ENCODE measurements at regions not wholly inside any gene's neighbourhood (a gene's known extent, or its start where the extent isn't known, plus 50 kb on each side); places are given as distances from the start of the nearest gene placed in this dataset.

DNA sequence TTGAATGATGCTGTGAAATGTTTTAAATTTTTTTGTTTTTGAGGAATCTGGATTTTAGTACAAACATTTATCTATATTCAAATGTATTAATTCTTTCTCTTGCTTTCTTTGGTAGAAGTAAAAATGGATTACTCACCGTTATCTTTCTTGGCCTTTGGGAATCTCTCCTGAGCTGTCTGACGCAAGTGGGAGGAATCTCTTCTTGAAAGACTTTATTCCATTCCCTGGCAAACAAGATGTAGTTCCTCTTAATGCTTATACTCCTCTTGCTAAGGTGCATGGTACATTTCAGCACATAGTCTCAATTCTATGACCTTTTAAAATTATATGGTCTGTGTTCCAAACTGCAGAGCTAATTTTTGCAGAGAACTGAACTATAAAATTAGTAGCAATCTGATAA is 246.2 kb upstream of the SLC10A2 start:
- H3K27ac ChIP-seq (ENCODE audit: low read depth, low read length): no peak overlapping the region
- TF ChIP-seq, protein P1, sequence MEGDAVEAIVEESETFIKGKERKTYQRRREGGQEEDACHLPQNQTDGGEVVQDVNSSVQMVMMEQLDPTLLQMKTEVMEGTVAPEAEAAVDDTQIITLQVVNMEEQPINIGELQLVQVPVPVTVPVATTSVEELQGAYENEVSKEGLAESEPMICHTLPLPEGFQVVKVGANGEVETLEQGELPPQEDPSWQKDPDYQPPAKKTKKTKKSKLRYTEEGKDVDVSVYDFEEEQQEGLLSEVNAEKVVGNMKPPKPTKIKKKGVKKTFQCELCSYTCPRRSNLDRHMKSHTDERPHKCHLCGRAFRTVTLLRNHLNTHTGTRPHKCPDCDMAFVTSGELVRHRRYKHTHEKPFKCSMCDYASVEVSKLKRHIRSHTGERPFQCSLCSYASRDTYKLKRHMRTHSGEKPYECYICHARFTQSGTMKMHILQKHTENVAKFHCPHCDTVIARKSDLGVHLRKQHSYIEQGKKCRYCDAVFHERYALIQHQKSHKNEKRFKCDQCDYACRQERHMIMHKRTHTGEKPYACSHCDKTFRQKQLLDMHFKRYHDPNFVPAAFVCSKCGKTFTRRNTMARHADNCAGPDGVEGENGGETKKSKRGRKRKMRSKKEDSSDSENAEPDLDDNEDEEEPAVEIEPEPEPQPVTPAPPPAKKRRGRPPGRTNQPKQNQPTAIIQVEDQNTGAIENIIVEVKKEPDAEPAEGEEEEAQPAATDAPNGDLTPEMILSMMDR (IDR thresholded peaks at IDR 0.05; ENCODE audit: extremely low read depth, low read depth, low read length): no peak

GRCh38 chr13:103308667-103309066 is 242.4 kb upstream of the SLC10A2 start:
- H2AFZ ChIP-seq (ENCODE audit: low read length): no peak overlapping the region
- no peaks in the 10 kb centered on the region for H3K27me3 ChIP-seq (ENCODE audit: insufficient read depth, low read length)
- no peaks in the 10 kb centered on the region for H4K20me1 ChIP-seq (ENCODE audit: insufficient read depth, low read length)
- H3K4me1 ChIP-seq (ENCODE audit: insufficient read depth, low read length): no peaks in the 10 kb centered on the region
- no peaks in the 10 kb centered on the region for H3K79me2 ChIP-seq (ENCODE audit: insufficient read depth, low read length)
- H3K36me3 ChIP-seq (ENCODE audit: insufficient read depth, low read length): no peaks in the 10 kb centered on the region
- no peaks in the 10 kb centered on the region for H3K9me3 ChIP-seq (ENCODE audit: low read depth, low read length)
- DNase-seq (ENCODE audit: insufficient read length, low spot score, missing footprints): no peak
- H3K4me2 ChIP-seq (ENCODE audit: insufficient read depth, low read length): no peak overlapping the region
- no peak overlapping the region for H3K27ac ChIP-seq (ENCODE audit: low read depth, low read length)
- no peak overlapping the region for H3K4me3 ChIP-seq (ENCODE audit: insufficient read depth, low read length)
- TF ChIP-seq, protein P1 (IDR thresholded peaks at IDR 0.05; ENCODE audit: extremely low read depth, low read depth, low read length): no peak

More for the DNA sequence above, 246.2 kb upstream of the SLC10A2 start:
- Histone ChIP-seq H3K4me1 (ENCODE audit: insufficient read depth, low read length) (no peaks in the 10 kb centered on the region), H3K36me3 (ENCODE audit: insufficient read depth, low read length) (no peaks in the 10 kb centered on the region), H2AFZ (ENCODE audit: low read length) (no peak overlapping the region), H4K20me1 (ENCODE audit: insufficient read depth, low read length) (no peaks in the 10 kb centered on the region), H3K9me3 (ENCODE audit: low read depth, low read length) (no peaks in the 10 kb centered on the region), H3K27me3 (ENCODE audit: insufficient read depth, low read length) (no peaks in the 10 kb centered on the region), H3K4me3 (ENCODE audit: insufficient read depth, low read length) (no peak overlapping the region), H3K79me2 (ENCODE audit: insufficient read depth, low read length) (no peaks in the 10 kb centered on the region), H3K4me2 (ENCODE audit: insufficient read depth, low read length) (no peak overlapping the region)
- no peak for DNase-seq (ENCODE audit: insufficient read length, low spot score, missing footprints)

DNA sequence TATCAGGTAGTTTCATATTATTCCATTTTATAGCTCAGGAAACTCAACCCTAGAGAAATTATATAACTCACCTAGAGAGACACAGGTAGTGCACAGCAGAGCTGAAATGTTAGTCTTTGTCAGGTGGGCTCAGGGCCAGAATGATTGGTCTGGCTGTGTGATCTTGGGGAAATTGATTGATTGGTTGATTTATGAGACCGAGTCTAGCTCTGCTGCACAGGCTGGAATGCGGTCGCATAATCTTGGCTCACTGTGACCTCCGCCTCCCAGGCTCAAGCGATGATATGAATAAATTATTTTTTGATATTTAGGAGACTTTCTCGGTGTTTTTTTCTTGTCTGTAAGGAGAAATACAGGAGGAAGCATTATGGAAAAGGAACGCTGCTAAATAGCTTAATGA is 239.9 kb upstream of the SLC10A2 start:
- no peaks in the 10 kb centered on the region for H3K79me2 ChIP-seq (ENCODE audit: insufficient read depth, low read length)
- H3K27ac ChIP-seq (ENCODE audit: low read depth, low read length): no peak overlapping the region
- H3K36me3 ChIP-seq (ENCODE audit: insufficient read depth, low read length): no peaks in the 10 kb centered on the region
- H3K4me1 ChIP-seq (ENCODE audit: insufficient read depth, low read length): no peaks in the 10 kb centered on the region
- H4K20me1 ChIP-seq (ENCODE audit: insufficient read depth, low read length): no peaks in the 10 kb centered on the region
- TF ChIP-seq, protein P1 (IDR thresholded peaks at IDR 0.05; ENCODE audit: extremely low read depth, low read depth, low read length): no peak
- DNase-seq (ENCODE audit: insufficient read length, low spot score, missing footprints): no peak
- H3K4me3 ChIP-seq (ENCODE audit: insufficient read depth, low read length): no peak overlapping the region
- no peaks in the 10 kb centered on the region for H3K9me3 ChIP-seq (ENCODE audit: low read depth, low read length)
- no peaks in the 10 kb centered on the region for H3K27me3 ChIP-seq (ENCODE audit: insufficient read depth, low read length)
- H2AFZ ChIP-seq (ENCODE audit: low read length): no peak overlapping the region
- H3K4me2 ChIP-seq (ENCODE audit: insufficient read depth, low read length): no peak overlapping the region

DNA sequence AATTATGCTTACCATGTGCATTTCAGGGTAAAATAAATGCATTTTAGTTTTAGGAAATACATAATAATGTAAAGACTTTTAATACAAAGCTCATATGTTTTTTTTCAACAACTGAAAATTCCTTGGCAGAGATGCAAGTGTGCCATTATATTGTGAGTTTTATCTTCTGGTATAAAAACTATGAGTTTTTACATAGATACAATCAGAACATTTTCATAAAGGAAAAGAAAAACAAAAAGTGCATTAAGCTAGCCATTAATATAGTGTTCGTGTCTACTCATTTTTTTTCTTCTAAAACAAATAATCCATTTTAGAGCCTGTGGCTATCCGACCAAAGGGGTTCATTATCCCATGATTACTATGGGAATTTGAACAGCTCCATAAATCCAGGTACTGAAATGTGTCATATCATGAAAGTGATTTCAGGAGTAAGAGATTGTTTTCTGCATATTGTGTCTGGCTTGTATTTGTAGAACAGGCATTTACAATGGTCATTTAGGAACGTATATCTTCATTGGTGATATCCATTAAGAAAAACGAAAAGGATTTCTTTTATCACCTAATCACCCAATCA is 236.9 kb upstream of the SLC10A2 start:
- DNase-seq (ENCODE audit: insufficient read length, low spot score, missing footprints): no peak
- no peaks in the 10 kb centered on the region for H3K36me3 ChIP-seq (ENCODE audit: insufficient read depth, low read length)
- TF ChIP-seq, protein P1 (IDR thresholded peaks at IDR 0.05; ENCODE audit: extremely low read depth, low read depth, low read length): no peak
- H3K27me3 ChIP-seq (ENCODE audit: insufficient read depth, low read length): no peaks in the 10 kb centered on the region
- H3K9me3 ChIP-seq (ENCODE audit: low read depth, low read length): no peaks in the 10 kb centered on the region
- no peak overlapping the region for H3K4me3 ChIP-seq (ENCODE audit: insufficient read depth, low read length)
- H3K4me1 ChIP-seq (ENCODE audit: insufficient read depth, low read length): no peaks in the 10 kb centered on the region
- no peaks in the 10 kb centered on the region for H3K79me2 ChIP-seq (ENCODE audit: insufficient read depth, low read length)
- no peak overlapping the region for H2AFZ ChIP-seq (ENCODE audit: low read length)
- no peaks in the 10 kb centered on the region for H4K20me1 ChIP-seq (ENCODE audit: insufficient read depth, low read length)
- H3K27ac ChIP-seq (ENCODE audit: low read depth, low read length): no peak overlapping the region
- no peak overlapping the region for H3K4me2 ChIP-seq (ENCODE audit: insufficient read depth, low read length)

Data from osteoblast (primary cell).